ENCODE measurements at regions not wholly inside any gene's neighbourhood (a gene's known extent, or its start where the extent isn't known, plus 50 kb on each side); places are given as distances from the start of the nearest gene placed in this dataset.
A peak's percentile ranks its signal among the peaks of the same experiment; 100 is the strongest.

DNA sequence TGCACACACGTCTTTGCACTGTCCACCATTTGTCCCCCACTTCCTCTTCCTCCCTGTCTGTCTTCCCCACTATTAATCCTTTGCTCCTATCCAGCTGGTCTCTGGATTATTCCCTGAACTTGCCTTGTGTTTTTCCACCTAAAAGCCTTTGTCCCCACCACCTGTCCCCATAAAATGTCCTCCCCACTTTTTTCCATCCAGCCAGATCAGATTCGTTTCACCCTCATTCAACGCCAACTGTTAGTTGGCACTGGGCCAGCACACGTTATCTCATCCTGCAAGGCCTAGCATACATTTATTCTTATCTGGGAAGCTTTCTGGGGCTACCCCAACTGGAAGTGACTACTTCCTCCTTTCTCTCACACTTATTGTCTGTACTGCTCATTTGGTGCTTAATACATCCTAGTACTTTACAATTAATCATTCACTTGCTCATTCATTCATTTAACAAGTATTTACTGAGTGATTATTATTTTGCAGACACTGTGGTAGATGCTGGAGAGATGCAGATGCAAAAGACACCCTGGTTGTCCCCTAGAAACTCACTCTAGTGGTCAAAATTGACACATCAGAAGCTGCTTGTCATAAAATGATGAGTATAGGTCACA is 96.2 kb downstream of the RASSF10 start:
- DNase-seq, result no peak

DNA sequence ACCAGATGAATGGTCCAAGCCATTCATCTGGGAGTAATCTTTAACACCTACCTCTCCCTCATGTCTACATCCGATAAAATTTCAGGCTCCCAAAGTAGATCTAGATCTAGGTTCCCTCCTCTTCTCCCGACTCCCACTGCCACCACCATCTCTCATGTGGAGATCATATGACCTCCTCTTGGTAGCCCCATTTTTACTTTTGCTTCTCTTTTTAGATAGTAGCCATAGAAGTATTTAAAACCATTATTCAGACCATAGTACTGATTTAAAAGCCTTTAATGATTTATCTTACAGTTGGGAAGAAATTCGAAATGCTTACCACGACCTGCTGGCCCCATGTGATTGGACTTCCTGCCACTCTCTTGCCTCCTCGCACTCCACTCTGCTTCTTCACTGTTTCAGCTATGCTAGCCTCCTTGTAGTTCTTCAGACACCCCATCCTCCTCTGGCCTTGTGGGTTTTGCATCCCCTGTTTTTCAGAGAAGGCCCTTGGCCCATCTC is 98.5 kb downstream of the RASSF10 start:
- no peak for DNase-seq

- DNase-seq, result no peak
Observed at GRCh38 chr11:13108416-13108815, 99.3 kb downstream of the RASSF10 start.

- DNase-seq, result no peak
Observed at GRCh38 chr11:13109616-13110015, 100.5 kb downstream of the RASSF10 start.

DNA sequence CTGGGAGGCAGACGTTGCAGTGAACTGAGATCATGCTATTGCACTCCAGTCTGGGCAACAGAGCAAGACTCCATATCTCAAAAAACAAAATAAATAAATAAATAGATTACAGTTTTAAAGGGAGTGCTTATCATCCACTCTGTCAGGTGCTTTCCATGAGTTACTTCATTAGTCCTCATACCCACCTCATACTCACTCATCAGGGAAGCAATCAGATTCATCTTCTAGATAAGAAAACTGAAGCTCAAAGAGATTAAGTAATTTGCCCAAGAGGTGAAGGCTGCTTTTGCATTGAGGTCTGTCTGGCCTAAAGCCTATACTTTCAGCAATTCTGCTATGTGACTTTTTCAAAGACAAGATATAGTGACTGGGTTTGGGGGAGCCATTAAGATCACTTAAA is 101.0 kb downstream of the RASSF10 start:
- no peak for DNase-seq

DNA sequence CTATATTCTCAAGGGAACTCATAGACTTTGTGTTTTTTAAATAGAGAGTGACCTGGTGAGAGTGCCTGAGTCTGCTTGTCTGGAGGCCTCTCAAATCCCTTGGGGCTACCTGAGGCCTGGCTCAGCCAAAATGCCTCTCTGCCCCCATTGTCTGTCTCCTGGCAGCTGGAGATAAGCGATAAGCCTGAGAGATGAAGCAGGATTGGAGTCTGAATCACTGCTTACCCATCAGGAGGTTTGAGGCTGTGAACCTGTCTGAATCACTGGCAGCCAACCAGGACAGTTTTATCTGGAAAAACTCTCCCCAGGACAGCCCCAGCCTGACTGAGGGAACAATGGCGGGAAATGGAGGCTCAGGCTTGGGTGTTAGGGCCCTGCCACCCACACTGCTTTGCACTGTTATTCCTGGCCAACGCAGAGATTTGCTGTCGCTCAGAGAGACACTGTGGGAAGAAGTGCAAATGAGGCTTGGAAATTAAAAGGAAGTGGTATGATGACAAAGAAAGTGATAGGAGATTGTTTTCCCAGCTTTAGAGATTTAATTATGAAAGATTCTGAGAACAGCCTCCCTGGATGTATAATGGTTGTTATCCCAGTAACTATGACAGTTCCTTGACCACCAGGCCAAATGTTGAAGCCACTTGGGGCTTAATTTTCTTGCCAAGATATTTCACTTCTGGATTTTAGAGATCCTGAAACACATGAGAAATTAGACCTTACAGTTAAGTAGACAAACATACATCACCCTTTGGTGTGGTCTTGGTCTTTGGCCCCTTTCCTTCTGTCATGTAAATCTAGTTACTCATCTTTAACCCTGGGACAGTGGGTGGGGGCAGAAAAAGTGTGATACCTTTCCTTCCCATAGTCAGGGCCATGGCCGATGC is 102.1 kb downstream of the RASSF10 start:
- DNase-seq, result no peak

GRCh38 chr11:13111813-13112130 is 102.7 kb downstream of the RASSF10 start:
- no peak for DNase-seq

DNA sequence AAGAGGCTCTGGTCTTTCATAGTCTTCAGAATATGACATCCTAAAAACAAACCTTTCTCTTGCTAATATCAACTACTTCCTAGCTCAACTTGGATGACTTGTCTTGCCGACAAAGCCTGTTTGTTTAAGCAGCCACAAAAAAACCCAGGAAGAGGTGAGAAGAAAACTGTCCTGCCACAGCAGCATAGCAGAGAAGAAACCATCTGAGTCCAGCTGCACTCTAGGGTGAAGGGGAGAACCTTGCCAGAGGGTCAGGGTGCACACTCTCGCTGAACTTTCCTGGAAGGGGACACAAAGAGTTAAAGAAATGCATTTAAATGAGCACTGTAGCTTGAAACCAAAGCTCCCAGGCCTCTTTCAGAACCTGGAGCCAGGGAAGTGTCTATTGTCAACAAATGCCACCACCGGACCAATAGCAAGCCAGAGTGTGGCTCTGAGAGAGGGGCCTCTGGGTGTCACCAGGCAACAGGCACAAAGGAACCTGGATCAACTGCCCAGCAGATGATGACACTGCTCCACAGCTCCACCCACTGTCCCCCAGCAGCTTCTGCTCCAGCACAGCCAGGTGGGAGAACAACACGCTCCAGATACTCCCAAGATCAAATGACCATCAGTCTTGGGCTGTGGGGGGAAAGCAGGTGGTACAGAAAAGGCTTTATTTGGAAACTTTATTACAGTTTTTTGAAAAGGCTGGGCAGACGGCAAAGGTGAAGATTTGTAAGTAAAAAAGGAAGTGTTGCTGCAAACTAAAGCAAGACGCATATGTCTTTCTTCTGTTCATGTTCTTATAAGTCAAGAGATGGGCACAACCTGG is 105.7 kb downstream of the RASSF10 start:
- DNase-seq, result no peak

DNA sequence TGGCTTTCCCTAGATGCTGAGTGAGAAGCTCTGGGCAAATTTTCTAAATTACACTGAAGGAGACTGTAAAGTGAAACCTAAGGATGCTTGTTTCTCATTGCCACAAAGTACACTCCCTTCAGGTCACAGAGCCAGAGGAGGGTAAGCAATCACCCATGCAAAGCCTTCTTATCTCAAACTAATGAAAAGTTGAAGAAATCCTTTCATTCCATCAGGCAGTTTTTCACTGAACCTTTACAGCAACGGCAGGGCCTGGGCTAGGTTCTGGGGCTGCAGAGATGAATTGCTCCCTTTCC is 106.2 kb downstream of the RASSF10 start:
- DNase-seq, result no peak

DNA sequence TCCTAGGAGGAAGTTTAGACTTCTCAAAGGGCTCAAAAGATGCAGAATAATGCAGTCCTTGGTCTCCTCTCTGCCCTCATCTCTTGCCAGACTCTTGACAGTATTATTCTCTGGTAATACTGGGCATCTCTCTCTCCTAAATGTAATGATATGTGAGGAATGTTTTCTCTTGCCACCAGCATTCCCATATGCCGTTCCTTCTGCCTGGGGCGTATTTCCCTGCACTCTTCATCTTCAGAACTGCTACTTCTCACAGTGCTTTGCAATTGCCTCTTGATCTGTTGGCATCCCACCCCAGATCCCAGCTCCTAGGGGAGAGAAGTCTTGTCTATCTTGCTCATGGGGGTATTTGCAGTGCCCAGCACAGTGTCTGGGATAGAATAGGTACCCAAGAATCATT is 107.4 kb downstream of the RASSF10 start:
- DNase-seq, result no peak

DNA sequence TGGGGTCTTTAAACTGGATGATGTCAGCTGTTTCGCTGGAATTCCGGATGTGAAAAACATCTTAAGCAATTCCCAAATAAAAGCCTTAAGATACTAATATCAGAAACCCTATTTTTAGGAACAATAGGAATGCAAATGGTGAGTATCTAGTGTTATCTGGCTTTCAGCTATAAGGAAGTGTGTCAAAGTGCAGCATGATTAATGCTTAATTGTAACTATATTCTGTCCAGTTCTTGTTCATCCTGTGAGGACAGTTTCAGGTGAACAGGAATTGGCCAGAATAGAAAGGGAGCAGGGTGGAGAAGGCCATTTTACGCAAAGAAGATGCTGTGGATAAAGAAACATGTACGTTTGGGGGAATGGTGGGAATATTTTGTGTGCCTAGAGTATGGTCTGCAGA is 108.2 kb downstream of the RASSF10 start:
- no peak for DNase-seq

GRCh38 chr11:13118194-13118593 is 109.1 kb downstream of the RASSF10 start:
- DNase-seq, result no peak

DNA sequence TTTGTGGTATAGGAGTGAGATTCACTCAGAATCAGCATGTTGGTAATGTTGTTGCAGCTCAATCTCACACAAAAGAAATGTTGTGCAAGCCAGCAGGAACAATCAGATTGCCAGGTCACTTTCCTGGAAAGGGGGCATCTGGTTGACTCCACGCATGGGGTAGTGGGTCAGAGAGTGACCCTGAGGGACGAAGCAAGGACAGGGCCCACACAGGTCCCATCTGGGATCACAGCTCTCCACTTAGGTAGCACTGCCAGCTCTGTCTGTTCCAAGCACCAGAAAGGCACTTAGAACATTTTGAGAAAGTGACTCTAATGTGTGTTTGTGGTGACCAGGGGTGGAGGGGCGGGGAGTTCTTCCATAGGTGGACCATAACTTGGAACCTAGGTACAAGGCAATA is 109.5 kb downstream of the RASSF10 start:
- no peak for DNase-seq

GRCh38 chr11:13119361-13119760 is 110.2 kb downstream of the RASSF10 start:
- no peak for DNase-seq

DNA sequence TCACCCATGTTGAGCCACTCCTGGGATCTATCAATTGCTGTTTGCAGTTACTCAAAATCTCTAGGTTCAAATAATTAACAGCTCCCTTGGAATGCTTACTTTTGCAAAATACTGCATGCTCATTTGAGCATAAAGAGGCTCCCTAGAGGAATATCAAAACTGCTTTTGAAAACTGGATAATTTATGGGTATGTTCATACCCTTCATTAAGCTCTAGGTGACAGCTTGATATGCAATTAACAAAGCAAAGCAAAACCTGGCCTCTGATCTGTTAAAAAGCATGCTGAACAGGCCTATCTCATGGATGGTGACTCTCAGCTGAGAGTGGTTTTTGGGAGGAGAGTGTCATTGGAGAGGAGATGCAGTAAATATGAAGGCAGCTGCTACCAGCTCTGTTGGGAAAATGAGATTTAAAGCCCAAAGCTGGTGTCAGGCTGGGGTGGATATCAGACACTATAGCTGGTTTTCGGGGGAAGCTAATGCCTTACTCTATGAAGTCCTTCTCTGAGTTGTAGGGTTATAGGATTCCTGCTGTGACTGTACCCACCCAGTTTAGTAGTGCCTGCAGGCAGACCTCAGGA is 110.9 kb downstream of the RASSF10 start:
- peak; percentile 83 for DNase-seq

DNA sequence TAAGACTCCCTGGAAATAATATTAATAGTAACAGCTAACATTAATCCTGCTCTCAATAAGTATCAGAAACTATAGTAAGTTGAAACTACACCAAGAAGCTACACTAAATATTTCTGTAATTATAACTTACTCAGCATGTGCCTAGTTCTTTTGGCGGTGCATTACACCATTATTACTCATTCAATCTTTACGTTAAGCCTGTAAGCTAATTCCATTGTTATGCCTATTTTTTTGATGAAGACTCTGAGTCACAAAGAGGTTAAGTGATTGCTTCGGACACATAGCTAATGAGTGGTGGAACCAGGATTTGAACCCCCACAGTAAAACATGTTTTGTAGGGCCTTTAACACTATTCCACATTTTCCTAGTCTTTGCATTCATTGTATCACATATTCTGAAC is 111.6 kb downstream of the RASSF10 start:
- no peak for DNase-seq

- DNase-seq, result no peak
Observed at GRCh38 chr11:13126430-13126829, 117.3 kb downstream of the RASSF10 start.

- no peak for DNase-seq
Observed at GRCh38 chr11:13127161-13127560, 118.0 kb downstream of the RASSF10 start.

GRCh38 chr11:13128354-13128753 is 119.2 kb downstream of the RASSF10 start:
- no peak for DNase-seq

DNA sequence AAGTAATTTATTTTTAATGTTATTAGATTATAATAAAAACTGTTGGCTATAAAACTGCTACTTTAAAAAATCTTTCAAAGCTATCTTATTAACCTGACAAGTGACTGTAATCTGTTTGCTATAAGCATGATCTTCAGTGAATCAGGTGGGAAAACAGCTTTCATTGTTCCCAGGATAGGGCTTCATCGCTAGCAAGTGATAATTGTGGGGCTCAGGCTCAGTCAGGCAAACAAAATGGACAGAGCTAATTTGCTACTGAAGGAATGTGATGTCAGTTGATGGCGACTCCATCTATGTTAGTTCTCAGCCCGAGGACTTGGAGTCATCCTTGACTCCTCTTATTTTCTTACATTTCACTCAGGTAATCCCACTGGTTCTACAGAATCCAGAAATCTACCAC is 125.0 kb downstream of the RASSF10 start:
- no peak for DNase-seq

DNA sequence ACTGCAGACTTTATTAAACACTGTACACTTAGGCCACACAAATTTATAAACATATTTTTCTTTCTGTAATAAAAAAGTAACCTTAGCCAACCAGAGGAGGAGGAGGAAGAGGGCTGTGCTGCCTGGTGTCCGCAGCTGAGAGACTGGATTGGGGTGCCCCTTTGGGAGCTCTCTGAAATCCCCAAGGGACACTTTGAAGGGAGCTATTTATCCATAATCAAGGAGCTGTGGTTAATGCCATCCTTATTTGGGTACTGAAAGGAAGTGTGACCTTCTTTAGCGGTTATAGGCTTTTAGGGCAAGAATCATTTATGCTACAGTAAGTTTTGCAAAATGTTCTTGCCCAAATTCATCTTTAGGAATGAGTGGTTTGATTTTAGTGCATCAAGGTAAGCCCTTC is 125.8 kb downstream of the RASSF10 start:
- no peak for DNase-seq

DNA sequence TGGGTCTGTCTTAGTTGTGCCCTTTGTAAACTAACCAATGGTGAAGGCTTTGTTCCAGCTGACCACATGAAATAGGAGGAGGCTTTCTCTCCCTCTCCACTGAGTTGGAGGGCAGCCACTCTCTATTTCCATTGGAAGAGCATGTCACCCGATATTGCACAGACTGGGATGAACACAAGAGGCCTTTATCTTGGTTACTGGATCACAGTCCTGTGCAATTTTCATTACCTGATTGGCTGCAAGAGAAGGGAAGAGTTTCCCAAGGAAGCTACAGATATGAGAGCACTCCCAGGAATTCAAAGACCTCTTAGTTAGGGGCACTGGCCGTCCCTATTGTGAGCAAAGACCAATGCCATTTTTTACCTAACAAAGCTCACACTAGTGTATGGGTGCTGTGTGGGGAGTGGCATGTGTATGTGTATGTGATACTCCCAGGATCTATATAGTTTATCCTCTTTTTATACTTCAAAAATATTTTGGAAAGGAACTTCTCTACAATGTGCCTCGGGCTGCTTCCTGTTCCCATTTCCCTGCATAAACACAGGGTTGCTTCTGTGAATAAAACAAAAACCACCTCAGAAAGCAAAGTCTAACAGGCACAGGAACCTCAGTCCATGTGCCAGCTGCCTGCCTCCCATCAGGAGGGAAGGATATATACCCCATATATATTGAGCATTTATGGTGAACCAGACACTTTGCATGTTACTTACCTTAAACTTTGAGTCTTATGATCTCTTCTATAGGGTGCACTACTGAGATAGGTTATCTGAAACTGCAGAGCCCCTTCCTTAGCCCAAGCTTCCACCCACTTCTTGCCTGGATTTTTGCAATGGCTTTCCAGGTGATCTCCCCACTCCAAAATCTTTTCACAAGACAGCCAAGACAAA is 126.5 kb downstream of the RASSF10 start:
- DNase-seq, result no peak

- no peak for DNase-seq
Observed at GRCh38 chr11:13136272-13136596, 127.1 kb downstream of the RASSF10 start.

All from NCI-H1694 (cell line).